ENCODE measurements at regions not wholly inside any gene's neighbourhood (a gene's known extent, or its start where the extent isn't known, plus 50 kb on each side); places are given as distances from the start of the nearest gene placed in this dataset.
"Not testable (repeated sequence)": the region's sequence is repeated elsewhere in the genome, so short reads cannot be mapped to it uniquely, and the experiment has no call there.

- no peak for DNase-seq
Measured at GRCh38 chr12:127158385-127159061, 1108.4 kb upstream of the TMEM132C start.

- DNase-seq, result no peak
Measured at GRCh38 chr12:127161466-127161865, 1105.5 kb upstream of the TMEM132C start.

- DNase-seq, result no peak
Measured at GRCh38 chr12:127162307-127162706, 1104.7 kb upstream of the TMEM132C start.

- no peak for DNase-seq
Measured at GRCh38 chr12:127162902-127163301, 1104.1 kb upstream of the TMEM132C start.

- DNase-seq, result peak; percentile 78
Measured at GRCh38 chr12:127165567-127166392, 1101.2 kb upstream of the TMEM132C start.

- no peak for DNase-seq
Measured at GRCh38 chr12:127169321-127170181, 1097.4 kb upstream of the TMEM132C start.

- no peak for DNase-seq
Measured at GRCh38 chr12:127170226-127171180, 1096.5 kb upstream of the TMEM132C start.

- no peak for DNase-seq
Measured at GRCh38 chr12:127172861-127173260, 1094.1 kb upstream of the TMEM132C start.

GRCh38 chr12:127173971-127174370 is 1093.0 kb upstream of the TMEM132C start:
- DNase-seq, result not testable (repeated sequence)

GRCh38 chr12:127174881-127175280 is 1092.1 kb upstream of the TMEM132C start:
- no peak for DNase-seq

GRCh38 chr12:127175361-127175760 is 1091.6 kb upstream of the TMEM132C start:
- DNase-seq, result no peak

GRCh38 chr12:127176804-127177203 is 1090.2 kb upstream of the TMEM132C start:
- no peak for DNase-seq

GRCh38 chr12:127178052-127178451 is 1088.9 kb upstream of the TMEM132C start:
- no peak for DNase-seq

GRCh38 chr12:127178463-127178862 is 1088.5 kb upstream of the TMEM132C start:
- no peak for DNase-seq

- no peak for DNase-seq
Measured at GRCh38 chr12:127179176-127179575, 1087.8 kb upstream of the TMEM132C start.

- no peak for DNase-seq
Measured at GRCh38 chr12:127182018-127182417, 1085.0 kb upstream of the TMEM132C start.

GRCh38 chr12:127189992-127190391 is 1077.0 kb upstream of the TMEM132C start:
- DNase-seq, result no peak

- DNase-seq, result no peak
Measured at GRCh38 chr12:127191129-127191528, 1075.8 kb upstream of the TMEM132C start.

- DNase-seq, result no peak
Measured at GRCh38 chr12:127192391-127192790, 1074.6 kb upstream of the TMEM132C start.

GRCh38 chr12:127193341-127193740 is 1073.6 kb upstream of the TMEM132C start:
- no peak for DNase-seq

- no peak for DNase-seq
Measured at GRCh38 chr12:127194176-127194575, 1072.8 kb upstream of the TMEM132C start.

All from midbrain (tissue), 1 donor.